RWPE2 (cell line): ENCODE measurements at regions not wholly inside any gene's neighbourhood (a gene's known extent, or its start where the extent isn't known, plus 50 kb on each side); places are given as distances from the start of the nearest gene placed in this dataset.

Source experiments
- ATAC-seq: fragments of 200-7000 bp; cut with Tn5 transposase; 3 replicates; pipeline ENCODE4 v1.9.1; 2021; ENCODE audit warnings: low read depth
- DNase-seq: peaks from one replicate; pipeline ENCODE4 v3.0.0-alpha.2; 2020; ENCODE audit warnings: low spot score
- H3K27ac ChIP-seq: fragments of 450-650 bp; 2 replicates; pipeline ENCODE4 v1.5.1; 2017; ENCODE audit warnings: mild to moderate bottlenecking; ENCODE audit not compliant: poor library complexity, severe bottlenecking
- H3K27me3 ChIP-seq: fragments of 250-450 bp; sonication (Bioruptor Pico); 2 replicates; pipeline ENCODE4 v1.5.1; 2021; ENCODE audit warnings: mild to moderate bottlenecking, moderate library complexity; ENCODE audit not compliant: insufficient read depth, poor library complexity, severe bottlenecking
- H3K36me3 ChIP-seq: fragments of 250-450 bp; sonication (Bioruptor Pico); 2 replicates; pipeline ENCODE4 v1.5.1; 2020; ENCODE audit warnings: low read depth, mild to moderate bottlenecking, moderate library complexity
- H3K4me1 ChIP-seq: fragments of 250-450 bp; sonication (Bioruptor Pico); 2 replicates; pipeline ENCODE4 v1.5.1; 2021; ENCODE audit warnings: mild to moderate bottlenecking, moderate library complexity; ENCODE audit not compliant: insufficient read depth, poor library complexity, severe bottlenecking
- H3K4me3 ChIP-seq: fragments of 250-450 bp; sonication (Bioruptor Pico); 2 replicates; pipeline ENCODE4 v1.5.1; 2021; ENCODE audit warnings: mild to moderate bottlenecking, moderate library complexity; ENCODE audit not compliant: severe bottlenecking
- H3K9me3 ChIP-seq: fragments of 250-450 bp; sonication (Bioruptor Pico); 2 replicates; pipeline ENCODE4 v1.5.1; 2021; ENCODE audit warnings: mild to moderate bottlenecking, moderate library complexity; ENCODE audit not compliant: severe bottlenecking
- CTCF ChIP-seq: fragments of 450-650 bp; IDR thresholded peaks from one replicate; pipeline ENCODE4 v1.5.1; 2017; ENCODE audit warnings: mild to moderate bottlenecking, moderate library complexity; ENCODE audit not compliant: poor library complexity, severe bottlenecking

- DNase-seq (no peak), ATAC-seq (no peak)
- H3K36me3 ChIP-seq, result no peaks in the 10 kb centered on the region
- no peak overlapping the region for H3K4me3 ChIP-seq
- no peaks in the 10 kb centered on the region for H3K27me3 ChIP-seq
- H3K4me1 ChIP-seq, result no peaks in the 10 kb centered on the region
- no peak for TF ChIP-seq CTCF
- no peak overlapping the region for H3K27ac ChIP-seq
- no peaks in the 10 kb centered on the region for H3K9me3 ChIP-seq
These were observed 431.6 kb downstream of the DTWD2 start for GRCh38 chr5:118556792-118557191.

- Histone ChIP-seq H3K4me1 (no peaks in the 10 kb centered on the region), H3K4me3 (no peak overlapping the region), H3K27ac (no peak overlapping the region), H3K36me3 (no peaks in the 10 kb centered on the region), H3K27me3 (no peaks in the 10 kb centered on the region), H3K9me3 (no peaks in the 10 kb centered on the region)
- TF ChIP-seq CTCF, result no peak
- DNase-seq (no peak), ATAC-seq (no peak)
These were observed 432.6 kb downstream of the DTWD2 start for GRCh38 chr5:118555727-118556126.

GRCh38 chr5:118554981-118555380 lies 433.4 kb downstream of the DTWD2 start:
- H3K4me1 ChIP-seq, result no peaks in the 10 kb centered on the region
- ATAC-seq (no peak), DNase-seq (no peak)
- H3K27me3 ChIP-seq, result no peaks in the 10 kb centered on the region
- H3K27ac ChIP-seq, result no peak overlapping the region
- TF ChIP-seq CTCF, result no peak
- no peaks in the 10 kb centered on the region for H3K9me3 ChIP-seq
- H3K4me3 ChIP-seq, result no peak overlapping the region
- no peaks in the 10 kb centered on the region for H3K36me3 ChIP-seq

GRCh38 chr5:118554241-118554640 lies 434.1 kb downstream of the DTWD2 start:
- Histone ChIP-seq H3K27me3 (no peaks in the 10 kb centered on the region), H3K4me1 (no peaks in the 10 kb centered on the region), H3K4me3 (no peak overlapping the region), H3K36me3 (no peaks in the 10 kb centered on the region), H3K9me3 (no peaks in the 10 kb centered on the region), H3K27ac (no peak overlapping the region)
- TF ChIP-seq CTCF, result no peak
- ATAC-seq, result no peak
- DNase-seq, result no peak

GRCh38 chr5:118553662-118554061 lies 434.7 kb downstream of the DTWD2 start:
- DNase-seq (no peak), ATAC-seq (no peak)
- H3K9me3 ChIP-seq, result no peaks in the 10 kb centered on the region
- no peak overlapping the region for H3K27ac ChIP-seq
- TF ChIP-seq CTCF, result no peak
- no peak overlapping the region for H3K4me3 ChIP-seq
- no peaks in the 10 kb centered on the region for H3K4me1 ChIP-seq
- no peaks in the 10 kb centered on the region for H3K36me3 ChIP-seq
- H3K27me3 ChIP-seq, result no peaks in the 10 kb centered on the region
